Keratinocyte (primary cell): ENCODE measurements at regions not wholly inside any gene's neighbourhood (a gene's known extent, or its start where the extent isn't known, plus 50 kb on each side); places are given as distances from the start of the nearest gene placed in this dataset.

Experiments used
- DNase-seq: peaks from one replicate; pipeline ENCODE4 v3.0.0-alpha.2; 2011; ENCODE audit warnings: low read depth, missing footprints, low spot score
- FAIRE-seq: peaks from 2 replicates; lab custom pipeline; 2011; peaks lifted over from hg19 to GRCh38; lab: Jason Lieb, UNC
- H2AFZ ChIP-seq: 2 replicates; pipeline ENCODE4 v1.6.0; 2012; ENCODE audit warnings: low read length, control low read depth, inconsistent platforms; ENCODE audit not compliant: control insufficient read depth
- H3K27ac ChIP-seq: 2 replicates; pipeline ENCODE4 v1.5.1; 2011; ENCODE audit warnings: low read length; ENCODE audit not compliant: control insufficient read depth, insufficient read depth
- H3K27me3 ChIP-seq: 3 replicates; pipeline ENCODE4 v1.6.0; 2011; ENCODE audit warnings: low read length; ENCODE audit not compliant: control insufficient read depth, insufficient read depth; ENCODE audit errors: extremely low read depth
- H3K36me3 ChIP-seq, 2 experiments: 2 replicates in 1 of 2; 3 replicates in 1 of 2; pipeline ENCODE4 v1.5.1; 2011; ENCODE audit warnings: low read length in 2 of 2, mild to moderate bottlenecking in 1 of 2; ENCODE audit not compliant: control insufficient read depth in 2 of 2, insufficient read depth in 2 of 2; ENCODE audit errors: extremely low read depth in 1 of 2
- H3K4me1 ChIP-seq: 3 replicates; pipeline ENCODE4 v1.5.1; 2011; ENCODE audit warnings: low read length; ENCODE audit not compliant: control insufficient read depth, insufficient read depth; ENCODE audit errors: extremely low read depth
- H3K4me2 ChIP-seq: 3 replicates; pipeline ENCODE4 v1.6.0; 2011; ENCODE audit warnings: low read depth, low read length; ENCODE audit not compliant: control insufficient read depth, insufficient read depth; ENCODE audit errors: extremely low read depth
- H3K4me3 ChIP-seq, 3 experiments: fragments of 200-600 bp in 1 of 3; sonication (generic) in 1 of 3; 2 replicates in 2 of 3; 3 replicates in 1 of 3; pipeline ENCODE4 v1.5.1; 2011 to 2016; ENCODE audit warnings: low read length in 3 of 3, mild to moderate bottlenecking in 3 of 3, control low read depth in 2 of 3, inconsistent platforms in 1 of 3, low read depth in 1 of 3, mixed read lengths in 1 of 3, mixed run types in 1 of 3, moderate library complexity in 1 of 3; ENCODE audit not compliant: control insufficient read depth in 2 of 3, insufficient read depth in 2 of 3; ENCODE audit errors: extremely low read depth in 1 of 3
- H3K79me2 ChIP-seq: 2 replicates; pipeline ENCODE4 v1.6.0; 2012; ENCODE audit warnings: low read length; ENCODE audit not compliant: control insufficient read depth, insufficient read depth
- H3K9ac ChIP-seq: 3 replicates; pipeline ENCODE4 v1.6.0; 2011; ENCODE audit warnings: low read length; ENCODE audit not compliant: control insufficient read depth, insufficient read depth; ENCODE audit errors: extremely low read depth
- H3K9me1 ChIP-seq: 3 replicates; pipeline ENCODE4 v1.6.0; 2011; ENCODE audit warnings: low read length; ENCODE audit not compliant: control insufficient read depth, insufficient read depth; ENCODE audit errors: extremely low read depth
- H3K9me3 ChIP-seq: 2 replicates; pipeline ENCODE4 v1.5.1; 2012; ENCODE audit warnings: low read depth, low read length; ENCODE audit not compliant: control insufficient read depth
- H4K20me1 ChIP-seq: 3 replicates; pipeline ENCODE4 v1.6.0; 2011; ENCODE audit warnings: low read length; ENCODE audit not compliant: control insufficient read depth, insufficient read depth; ENCODE audit errors: extremely low read depth
- EZH2 ChIP-seq: IDR thresholded peaks from one replicate; pipeline ENCODE4 v1.6.1; 2012; ENCODE audit warnings: inconsistent platforms, mild to moderate bottlenecking, low read length, moderate library complexity
- dilution Hi-C: fragments of 300-500 bp; cut with MboI; formaldehyde crosslinking; loops from one replicate; pipeline ENCODE4 v1.7.0; 2020; ENCODE audit warnings: low sequenced_read_pairs; ENCODE audit not compliant: extremely low pct_ligation_motif_present
- TF ChIP-seq, protein P1 (sequence below), 3 experiments: IDR thresholded peaks in 1 of 3; conservative IDR thresholded peaks in 1 of 3; optimal IDR thresholded peaks in 1 of 3; 2 replicates in 2 of 3; 3 replicates in 1 of 3; pipeline versions ENCODE3 to v1.5.1; 2011; ENCODE audit warnings: low read length in 3 of 3, mild to moderate bottlenecking in 3 of 3, moderate library complexity in 2 of 3, control low read depth in 1 of 3, inconsistent platforms in 1 of 3; ENCODE audit not compliant: insufficient read depth in 2 of 3; ENCODE audit errors: extremely low read depth in 1 of 3

DNA sequence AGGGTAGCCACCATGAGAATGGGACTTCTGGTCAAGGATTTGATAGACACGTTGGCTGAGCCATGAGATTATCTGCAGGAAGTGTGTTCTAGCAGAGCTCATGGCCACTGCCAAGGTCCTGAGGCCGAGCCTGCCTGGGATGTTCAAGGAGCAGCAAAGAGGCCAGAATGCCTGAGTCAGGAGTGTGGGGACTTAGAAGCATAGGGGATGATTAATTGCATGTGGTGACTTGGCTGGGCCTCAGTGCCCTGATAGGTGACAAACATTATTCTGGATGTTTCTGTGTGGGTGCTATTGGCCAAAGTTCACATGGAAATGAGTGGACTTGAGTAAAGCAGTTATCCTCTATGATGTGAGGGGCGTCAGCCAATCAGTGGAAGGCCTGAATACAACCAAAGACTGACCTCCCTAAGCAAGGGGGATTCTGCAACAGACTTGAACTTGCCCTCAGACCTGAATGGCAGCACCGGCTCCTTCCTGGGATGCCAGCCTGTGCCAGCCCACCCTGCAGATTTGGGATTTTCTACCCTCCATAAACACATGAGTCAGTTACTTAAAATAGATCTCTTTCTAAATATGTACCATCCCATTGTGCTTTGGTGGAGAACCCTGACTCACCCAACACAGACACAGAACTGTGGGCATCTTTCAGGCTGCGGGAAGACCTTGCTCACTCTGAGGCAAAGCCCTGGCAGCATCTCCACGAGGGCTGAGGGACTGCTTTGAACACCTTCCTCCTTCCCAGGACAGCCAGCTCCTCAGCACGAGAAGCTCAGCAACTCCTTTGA lies 363.9 kb upstream of the MGMT start:
- H4K20me1 ChIP-seq, result no peaks in the 10 kb centered on the region

DNA sequence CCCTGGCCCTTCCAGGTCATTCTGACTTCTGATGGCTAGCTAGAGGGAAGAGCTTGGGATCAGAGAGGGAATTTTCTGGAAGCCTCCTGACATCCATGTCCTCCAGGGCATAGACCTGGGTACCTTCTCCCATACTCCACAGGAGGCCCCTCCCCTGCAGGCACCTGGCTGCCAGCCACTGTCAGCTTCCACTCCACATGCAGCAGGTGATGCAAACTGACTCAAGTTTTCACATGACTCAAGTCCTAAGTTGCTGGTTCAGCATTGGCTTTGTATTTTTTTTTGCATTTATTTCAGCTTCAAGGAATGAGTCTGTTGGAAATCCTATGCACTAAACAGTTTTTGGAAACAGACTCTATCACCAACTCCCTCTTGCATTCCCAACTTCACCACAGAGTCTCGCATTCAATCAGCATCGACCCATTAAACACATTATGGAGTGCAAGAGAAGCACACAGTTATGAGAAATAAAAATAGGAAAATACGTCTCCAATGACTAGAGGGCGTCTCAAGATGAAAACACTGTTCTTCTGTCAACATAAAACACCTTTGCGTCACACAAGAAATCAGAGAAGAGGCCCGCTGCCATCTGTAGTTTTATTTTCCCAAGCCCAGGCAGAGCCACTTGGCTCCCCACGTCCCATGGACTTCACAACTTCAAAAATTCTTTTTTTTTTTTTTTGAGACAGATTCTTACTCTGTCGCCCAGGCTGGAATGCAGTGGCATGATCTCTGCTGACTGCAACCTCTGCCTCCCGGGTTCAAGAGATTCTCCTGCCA lies 362.6 kb upstream of the MGMT start:
- Histone ChIP-seq H3K79me2 (no peaks in the 10 kb centered on the region), H2AFZ (no peak overlapping the region), H3K4me3 (no peak overlapping the region), H3K9me3 (no peaks in the 10 kb centered on the region), H3K27ac (no peak overlapping the region), H3K36me3 (no peaks in the 10 kb centered on the region), H3K9me1 (no peaks in the 10 kb centered on the region), H3K27me3 (no peaks in the 10 kb centered on the region), H3K4me2 (no peak overlapping the region), H3K4me1 (no peaks in the 10 kb centered on the region), H4K20me1 (no peaks in the 10 kb centered on the region), H3K9ac (no peak overlapping the region)
- DNase-seq (no peak), FAIRE-seq (no peak)
- dilution Hi-C loops, result no loop called here
- TF ChIP-seq, protein P1, sequence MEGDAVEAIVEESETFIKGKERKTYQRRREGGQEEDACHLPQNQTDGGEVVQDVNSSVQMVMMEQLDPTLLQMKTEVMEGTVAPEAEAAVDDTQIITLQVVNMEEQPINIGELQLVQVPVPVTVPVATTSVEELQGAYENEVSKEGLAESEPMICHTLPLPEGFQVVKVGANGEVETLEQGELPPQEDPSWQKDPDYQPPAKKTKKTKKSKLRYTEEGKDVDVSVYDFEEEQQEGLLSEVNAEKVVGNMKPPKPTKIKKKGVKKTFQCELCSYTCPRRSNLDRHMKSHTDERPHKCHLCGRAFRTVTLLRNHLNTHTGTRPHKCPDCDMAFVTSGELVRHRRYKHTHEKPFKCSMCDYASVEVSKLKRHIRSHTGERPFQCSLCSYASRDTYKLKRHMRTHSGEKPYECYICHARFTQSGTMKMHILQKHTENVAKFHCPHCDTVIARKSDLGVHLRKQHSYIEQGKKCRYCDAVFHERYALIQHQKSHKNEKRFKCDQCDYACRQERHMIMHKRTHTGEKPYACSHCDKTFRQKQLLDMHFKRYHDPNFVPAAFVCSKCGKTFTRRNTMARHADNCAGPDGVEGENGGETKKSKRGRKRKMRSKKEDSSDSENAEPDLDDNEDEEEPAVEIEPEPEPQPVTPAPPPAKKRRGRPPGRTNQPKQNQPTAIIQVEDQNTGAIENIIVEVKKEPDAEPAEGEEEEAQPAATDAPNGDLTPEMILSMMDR (optimal IDR thresholded peaks at IDR 0.05 in 1 of 3, IDR thresholded peaks at IDR 0.05 in 1 of 3, conservative IDR thresholded peaks at IDR 0.05 in 1 of 3; ENCODE audit: extremely low read depth in 1 of 3, insufficient read depth in 2 of 3, low read length in 3 of 3), result no peak
- no peak for TF ChIP-seq EZH2

More for the DNA sequence above, 363.9 kb upstream of the MGMT start:
- TF ChIP-seq, protein P1 (optimal IDR thresholded peaks at IDR 0.05 in 1 of 3, IDR thresholded peaks at IDR 0.05 in 1 of 3, conservative IDR thresholded peaks at IDR 0.05 in 1 of 3; ENCODE audit: extremely low read depth in 1 of 3, insufficient read depth in 2 of 3, low read length in 3 of 3), result no peak
- TF ChIP-seq EZH2, result no peak
- Histone ChIP-seq H3K79me2 (no peaks in the 10 kb centered on the region), H3K36me3 (no peaks in the 10 kb centered on the region), H3K9ac (no peak overlapping the region), H3K27me3 (no peaks in the 10 kb centered on the region), H3K9me1 (no peaks in the 10 kb centered on the region), H3K9me3 (no peaks in the 10 kb centered on the region), H3K27ac (no peak overlapping the region), H3K4me2 (no peak overlapping the region), H3K4me3 (no peak overlapping the region), H3K4me1 (no peaks in the 10 kb centered on the region), H2AFZ (no peak overlapping the region)
- dilution Hi-C loops, result no loop called here
- no peak for FAIRE-seq
- no peak for DNase-seq
